Caki2 (cell line): ENCODE measurements at regions not wholly inside any gene's neighbourhood (a gene's known extent, or its start where the extent isn't known, plus 50 kb on each side); places are given as distances from the start of the nearest gene placed in this dataset.
A peak's percentile ranks its signal among the peaks of the same experiment; 100 is the strongest.
"Not testable (repeated sequence)": the region's sequence is repeated elsewhere in the genome, so short reads cannot be mapped to it uniquely, and the experiment has no call there.

Experiments used
- DNase-seq: peaks from one replicate; pipeline ENCODE4 v3.0.0-alpha.2; 2015; ENCODE audit warnings: low read depth
- in situ Hi-C: cut with HindIII; loops from 2 replicates; pipeline ENCODE4 v1.10.0; 2016; ENCODE audit warnings: low sequenced_read_pairs, low pct_unique_long_range_greater_than_20kb, mixed read lengths

DNA sequence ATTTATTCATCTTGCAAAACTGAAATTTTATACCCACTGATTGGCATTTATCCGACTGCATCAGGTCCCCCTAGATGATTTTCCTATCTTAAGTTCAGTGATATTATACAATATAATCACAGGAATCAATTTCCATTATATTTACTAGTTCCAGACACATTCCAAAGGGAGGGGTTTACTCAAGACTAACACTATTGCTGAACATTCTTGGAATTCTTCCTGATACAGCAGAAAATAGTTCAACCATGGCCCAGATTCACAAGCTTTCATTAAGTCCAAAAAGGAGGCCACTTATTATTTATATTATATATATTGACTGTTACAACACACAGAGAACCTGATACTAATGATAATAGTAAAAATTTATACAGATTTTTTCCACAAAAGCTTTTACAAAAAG, 2353.6 kb downstream of the PCDH7 start:
- no peak for DNase-seq
- in situ Hi-C loops, result no loop called here

DNA sequence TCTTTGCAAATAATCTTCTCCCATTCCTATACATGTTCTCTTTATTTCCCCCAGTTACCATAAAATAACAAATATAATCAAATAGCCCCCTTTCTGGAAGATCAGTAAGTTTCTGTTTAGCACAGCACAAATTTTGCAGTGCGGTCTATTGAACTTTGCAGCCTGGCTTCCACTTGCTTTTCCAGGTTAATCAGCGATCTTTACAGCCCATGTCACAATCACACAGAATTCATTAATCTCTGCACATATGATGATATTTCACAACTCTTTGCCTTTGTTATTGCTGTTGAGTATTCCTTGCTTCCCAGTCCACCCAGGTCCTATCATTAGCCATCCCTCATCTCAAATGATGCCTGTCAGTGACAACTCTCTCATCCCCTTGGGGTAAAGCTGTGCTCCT, 2358.0 kb downstream of the PCDH7 start:
- DNase-seq, result no peak
- in situ Hi-C loops, result no loop called here

DNA sequence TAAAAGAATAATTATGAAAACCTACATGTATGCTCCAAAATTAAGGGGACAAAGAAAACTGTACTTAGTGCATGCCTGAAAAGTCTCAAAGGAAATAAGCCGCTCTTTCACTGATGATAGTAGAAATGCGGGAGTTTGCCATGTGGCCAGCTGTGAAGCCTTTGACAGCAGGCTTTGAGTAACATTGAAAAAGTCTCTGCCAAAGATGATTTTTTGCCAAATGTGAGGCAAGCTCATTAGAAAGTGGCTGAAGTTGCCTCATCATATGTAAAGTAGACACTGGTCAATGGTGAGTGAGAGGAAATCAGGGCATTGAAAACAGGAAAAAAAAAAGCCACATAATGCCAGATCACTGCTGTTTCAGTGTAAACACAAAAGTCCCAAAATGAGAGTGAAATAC, 2360.1 kb downstream of the PCDH7 start:
- no peak for DNase-seq
- in situ Hi-C loops, result no loop called here

DNA sequence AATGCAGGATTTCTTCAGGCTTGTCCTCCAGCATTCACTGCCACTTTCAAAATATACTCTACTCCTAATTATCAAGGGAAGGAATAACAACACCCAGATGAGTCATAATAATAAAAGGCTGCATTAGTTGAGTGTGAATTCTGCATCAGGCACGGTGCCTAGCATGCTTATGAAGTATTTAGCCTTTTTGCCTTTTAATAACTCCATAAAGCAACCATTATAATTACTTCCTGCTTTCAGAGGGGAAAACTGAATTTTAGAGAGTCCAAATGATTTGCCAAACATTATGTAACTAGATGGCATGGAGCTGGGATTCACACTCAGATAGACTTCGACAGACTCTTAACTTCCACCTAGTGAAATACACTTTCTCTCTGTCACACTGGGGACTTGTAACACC, 2365.5 kb downstream of the PCDH7 start:
- DNase-seq, result no peak
- in situ Hi-C loops, result no loop called here

DNA sequence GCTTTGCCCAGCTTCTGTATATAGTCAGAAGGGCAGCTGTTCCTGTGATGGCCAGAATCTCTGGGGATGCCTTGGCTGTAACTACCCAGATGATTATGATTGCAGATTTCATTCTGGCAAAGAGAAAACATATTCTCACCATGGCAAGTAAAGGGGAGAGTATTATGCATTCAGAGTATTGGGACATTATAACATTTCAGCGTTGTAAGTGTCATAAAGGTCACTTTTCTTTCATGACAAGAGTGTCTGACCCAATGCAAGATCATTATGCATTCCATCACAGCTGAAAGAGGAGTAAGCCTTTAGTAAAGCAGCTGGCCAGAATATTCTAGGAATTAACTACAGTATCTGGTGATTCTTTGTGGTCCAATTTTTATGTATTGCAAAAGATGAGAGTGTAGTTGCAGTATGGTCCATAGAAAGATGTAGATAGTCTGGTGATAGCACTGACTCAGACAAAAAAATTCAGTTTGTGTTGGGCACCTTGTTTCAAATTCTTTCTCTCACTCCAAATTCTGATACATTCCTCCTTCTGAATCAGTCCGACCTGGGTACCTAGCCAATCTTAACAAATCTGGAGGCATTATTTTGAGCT, 2366.3 kb downstream of the PCDH7 start:
- no peak for DNase-seq
- in situ Hi-C loops, result no loop called here

DNA sequence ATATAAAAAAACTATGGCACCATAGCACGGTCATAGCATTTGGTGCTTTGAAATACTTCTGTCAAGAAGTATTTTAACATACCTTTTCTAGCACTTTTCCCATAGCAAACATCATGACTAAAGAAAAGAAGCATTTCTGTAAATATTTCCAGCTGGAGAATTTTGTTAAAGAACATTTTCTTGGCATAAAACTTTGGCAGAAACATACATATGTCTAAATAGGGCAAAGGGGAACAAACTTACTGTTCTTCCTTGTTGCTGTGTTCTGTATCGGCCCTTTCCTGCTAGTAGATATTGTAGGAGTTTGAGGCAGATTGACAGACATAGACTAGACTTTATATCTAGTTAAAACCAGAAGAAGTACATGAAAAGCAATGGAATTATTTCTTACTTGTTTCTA, 2368.5 kb downstream of the PCDH7 start:
- DNase-seq, result no peak
- in situ Hi-C loops, result no loop called here

DNA sequence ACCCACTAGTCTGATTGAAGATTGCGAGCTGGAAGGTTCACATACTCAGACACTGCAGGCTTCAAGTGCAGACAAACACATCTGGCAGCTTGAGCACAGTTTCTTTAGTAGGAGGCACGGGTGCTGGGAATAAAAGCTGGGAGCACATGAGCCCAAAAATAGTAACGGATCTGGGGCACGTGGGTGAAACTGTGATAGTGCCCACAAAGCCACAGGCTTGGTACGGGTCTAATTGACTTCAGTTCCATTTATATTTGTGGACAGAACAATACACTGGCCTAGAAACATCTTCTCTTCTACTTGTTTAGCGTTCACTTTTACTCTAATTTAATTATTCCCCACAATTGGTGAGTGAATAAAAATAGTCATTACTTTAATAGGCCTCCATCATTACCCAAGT, 2370.7 kb downstream of the PCDH7 start:
- no peak for DNase-seq
- in situ Hi-C loops, result no loop called here

DNA sequence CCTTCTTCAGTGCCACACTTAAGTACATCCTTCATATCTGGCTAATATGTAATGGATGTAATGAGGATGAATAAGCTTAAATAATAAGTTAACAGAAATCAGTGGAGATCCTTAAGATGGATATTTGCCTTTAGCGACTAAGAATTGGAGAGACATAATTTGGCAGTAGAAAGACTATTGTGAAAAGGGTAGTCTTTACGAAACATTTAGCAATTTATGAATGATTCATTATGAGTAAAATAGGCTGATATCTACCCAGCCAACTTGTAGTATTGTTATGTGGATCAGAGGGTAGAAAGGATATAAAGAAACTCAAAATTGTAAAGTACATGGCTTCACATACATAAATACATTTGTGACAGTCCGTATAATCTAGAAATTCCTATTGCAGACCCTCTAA, 2371.8 kb downstream of the PCDH7 start:
- no peak for DNase-seq
- in situ Hi-C loops, result no loop called here

DNA sequence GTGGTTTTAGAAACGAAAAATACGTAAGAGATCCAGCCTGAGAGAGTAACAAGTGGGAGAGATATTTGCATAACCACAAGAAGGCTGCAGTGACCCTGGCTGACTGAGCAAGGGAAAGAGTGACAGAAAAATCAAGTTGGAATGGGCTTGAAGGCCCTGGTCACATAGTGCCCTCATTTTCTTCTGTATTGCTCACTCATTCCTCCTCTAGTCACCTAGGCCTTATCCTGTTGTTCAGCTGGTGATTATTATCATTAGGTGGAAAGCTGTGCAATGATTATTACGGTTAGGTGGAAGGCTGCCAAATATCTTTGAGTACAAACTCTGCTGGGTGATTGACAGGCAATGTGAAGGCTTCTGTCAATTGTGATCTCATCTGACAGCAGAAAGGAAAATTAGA, 2384.1 kb downstream of the PCDH7 start:
- no peak for DNase-seq
- in situ Hi-C loops, result no loop called here

DNA sequence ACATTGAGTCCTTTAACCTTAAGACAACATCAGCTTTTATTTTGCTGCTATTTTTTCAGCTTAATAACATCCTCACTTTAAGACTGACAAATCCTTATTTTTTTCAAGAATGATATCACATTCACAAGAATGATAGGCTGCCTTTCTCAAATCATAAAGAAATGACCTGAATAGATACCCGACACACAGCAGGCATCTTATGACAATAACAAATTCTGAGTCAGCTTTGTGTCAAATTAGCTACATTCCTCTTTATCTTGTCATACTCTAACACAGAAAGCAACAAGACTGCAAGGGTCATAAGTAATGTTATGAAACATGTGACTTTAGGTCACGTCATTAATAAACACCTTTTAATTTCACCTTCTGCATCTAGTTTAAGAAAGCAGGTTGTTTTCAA, 2387.6 kb downstream of the PCDH7 start:
- in situ Hi-C loops, result no loop called here
- no peak for DNase-seq

DNA sequence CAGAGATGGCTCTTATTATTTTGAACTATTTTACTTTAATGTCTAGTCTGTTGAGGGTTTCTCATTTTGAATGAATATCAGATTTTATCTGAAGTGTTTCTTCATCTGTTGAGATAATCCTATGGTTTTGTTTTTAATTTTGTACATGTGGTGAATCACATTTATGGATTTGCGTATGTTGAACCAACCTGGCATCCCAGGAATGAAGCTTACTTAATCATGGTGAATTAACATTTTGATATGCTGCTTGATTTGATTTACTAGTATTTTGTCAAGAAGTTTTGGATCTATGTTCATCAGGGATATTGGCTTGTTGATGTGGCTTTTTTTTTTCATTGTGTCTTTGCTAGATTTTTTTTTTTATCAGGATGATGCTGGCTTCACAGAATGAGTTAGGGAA, 2390.9 kb downstream of the PCDH7 start:
- in situ Hi-C loops, result no loop called here
- no peak for DNase-seq

DNA sequence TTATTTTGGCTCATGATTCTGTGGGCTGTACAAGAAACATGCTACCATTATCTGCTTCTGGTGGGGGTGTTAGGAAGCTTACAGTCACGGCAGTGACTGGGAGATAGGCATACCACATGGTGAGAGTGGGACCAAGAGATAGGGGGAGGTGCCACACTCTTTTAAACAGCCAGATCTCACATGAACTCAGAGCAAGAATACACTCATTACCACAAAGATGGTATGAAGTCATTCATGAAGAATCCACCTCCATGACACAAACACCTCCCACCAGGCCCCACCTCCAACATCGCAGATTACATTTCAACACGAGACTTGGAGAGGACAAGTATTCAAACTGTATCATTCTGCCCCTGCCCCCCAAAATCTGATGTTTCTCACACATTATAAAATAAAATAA, 2396.7 kb downstream of the PCDH7 start:
- DNase-seq, result no peak
- in situ Hi-C loops, result no loop called here

DNA sequence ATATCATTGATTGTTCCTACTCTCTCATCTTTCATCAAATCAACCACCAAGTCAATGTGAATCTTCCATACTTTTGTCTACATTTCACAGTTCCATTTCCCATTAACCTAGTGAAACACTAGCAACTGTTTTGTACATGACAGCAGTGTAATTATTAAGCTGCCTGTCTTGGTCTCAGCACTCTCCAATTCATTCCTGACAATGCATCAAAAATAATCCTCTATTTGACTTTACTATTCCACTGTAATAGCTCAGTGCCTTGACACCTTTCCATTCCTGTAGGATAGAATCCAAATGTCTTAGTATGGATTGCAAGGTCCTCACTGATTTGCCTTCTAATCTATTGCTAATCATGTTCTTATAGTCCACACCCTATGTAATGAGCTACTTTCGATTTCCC, 2405.8 kb downstream of the PCDH7 start:
- no peak for DNase-seq
- in situ Hi-C loops, result no loop called here

DNA sequence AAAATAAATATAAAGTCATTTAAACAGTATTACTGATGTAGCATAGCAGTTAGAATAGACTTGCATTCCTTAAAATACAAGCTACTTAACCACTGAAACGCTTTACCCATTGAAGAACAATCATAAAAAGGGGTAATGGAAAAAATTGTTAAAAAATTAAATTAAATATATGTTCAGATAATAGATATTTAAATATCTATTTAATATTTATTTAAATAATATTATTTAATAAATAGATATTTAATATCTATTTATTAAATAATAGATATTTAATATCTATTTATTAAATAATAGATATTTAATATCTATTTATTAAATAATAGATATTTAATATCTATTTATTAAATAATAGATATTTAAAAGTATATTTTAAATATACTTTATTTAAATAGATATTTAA, 2410.5 kb downstream of the PCDH7 start:
- DNase-seq, in situ Hi-C loops: not testable (repeated sequence)

DNA sequence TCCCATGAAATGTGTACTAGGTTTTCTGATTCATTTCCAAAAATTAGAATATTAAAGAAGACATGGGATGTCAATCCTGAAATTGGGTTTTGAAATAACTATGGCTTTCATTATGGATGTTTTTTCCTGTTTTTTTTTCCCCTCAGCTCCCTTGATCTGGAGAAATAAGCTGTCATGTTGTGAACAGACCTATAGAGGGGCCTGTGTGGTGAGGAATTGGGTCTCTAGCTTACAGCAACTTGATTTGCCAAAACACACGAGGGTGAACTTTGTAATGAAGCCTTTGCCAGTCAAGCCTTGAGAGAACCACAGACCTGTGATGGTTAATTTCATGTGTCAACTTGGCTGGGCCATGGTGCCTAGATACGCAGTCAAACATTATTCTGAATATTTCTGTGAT, 2413.6 kb downstream of the PCDH7 start:
- DNase-seq, result no peak
- in situ Hi-C loops, result no loop called here

DNA sequence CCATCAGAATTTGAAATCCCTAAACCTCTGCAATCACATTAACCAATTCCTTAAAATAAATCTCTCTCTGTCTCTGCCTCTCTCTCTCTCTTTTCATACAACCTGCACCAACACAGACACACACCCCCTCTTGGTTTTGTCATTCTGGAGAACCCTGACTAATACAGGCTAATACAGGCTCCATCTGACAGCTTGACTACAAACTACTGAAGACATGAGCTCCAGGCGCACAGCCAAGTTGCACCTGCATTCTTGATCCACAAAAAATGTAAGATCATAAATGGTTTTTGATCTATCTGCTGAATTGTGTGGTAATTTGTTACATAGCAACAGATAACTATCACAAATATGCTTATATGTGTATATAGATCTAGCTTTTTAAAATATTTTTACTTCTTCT, 2414.2 kb downstream of the PCDH7 start:
- no peak for DNase-seq
- in situ Hi-C loops, result no loop called here

DNA sequence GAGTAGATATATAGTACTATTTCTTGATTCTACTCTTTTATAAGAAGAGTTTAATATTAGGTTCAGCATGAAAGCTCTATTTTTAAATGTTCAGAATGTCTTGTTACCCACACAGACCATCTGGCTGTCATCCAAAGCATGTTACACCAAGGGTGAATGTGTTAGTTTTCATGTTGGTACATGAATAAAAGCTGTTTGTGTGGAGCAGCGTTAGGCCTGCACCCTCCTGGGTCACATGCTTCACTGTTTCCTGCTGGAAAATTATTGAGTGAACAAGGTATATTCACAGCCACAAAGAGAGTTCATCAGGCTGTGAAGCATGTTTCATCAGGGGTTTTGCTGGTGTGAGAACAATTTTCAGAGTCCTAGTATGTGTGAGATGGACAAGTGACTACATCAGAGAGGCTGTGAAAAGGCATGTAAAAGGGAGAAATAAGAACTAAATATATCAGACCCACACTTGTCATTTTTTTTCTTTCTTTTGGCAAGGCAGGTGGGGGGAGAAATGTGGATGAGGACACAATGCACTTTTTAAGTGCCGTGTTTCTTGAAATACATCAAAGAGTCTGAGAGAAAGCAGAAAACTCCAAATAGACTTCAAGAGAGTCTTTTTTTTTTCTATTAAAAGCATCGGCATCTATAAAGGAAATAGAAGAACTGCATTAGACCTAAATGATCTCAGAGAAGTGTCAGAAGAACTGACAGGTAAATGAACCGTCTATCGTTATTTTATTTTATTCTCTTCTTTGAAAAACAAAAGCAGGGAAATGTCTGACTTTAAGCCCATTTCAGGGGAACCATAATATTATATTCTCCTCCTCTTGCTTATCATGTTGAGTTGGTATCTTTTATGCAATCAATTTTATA, 2429.7 kb downstream of the PCDH7 start:
- DNase-seq, result no peak
- in situ Hi-C loops, result no loop called here

DNA sequence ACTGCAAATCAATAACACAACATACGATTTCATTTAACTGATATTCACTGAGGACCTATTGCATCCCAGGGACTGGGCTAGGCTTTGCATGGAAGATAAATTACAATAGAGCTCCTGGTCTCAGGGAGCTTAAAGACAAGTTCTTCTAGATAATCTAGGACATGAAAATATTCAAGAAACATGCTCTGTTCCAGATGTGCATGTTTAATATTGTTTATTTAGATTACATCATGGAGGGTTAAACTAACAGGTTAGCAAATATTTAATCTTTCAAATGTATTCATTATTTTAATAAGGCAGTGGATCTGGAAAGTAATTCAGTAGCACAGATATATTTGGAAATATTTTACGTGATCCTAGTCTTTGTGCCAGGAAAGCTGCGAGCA, 2430.3 kb downstream of the PCDH7 start:
- in situ Hi-C loops, result no loop called here
- DNase-seq, result no peak

DNA sequence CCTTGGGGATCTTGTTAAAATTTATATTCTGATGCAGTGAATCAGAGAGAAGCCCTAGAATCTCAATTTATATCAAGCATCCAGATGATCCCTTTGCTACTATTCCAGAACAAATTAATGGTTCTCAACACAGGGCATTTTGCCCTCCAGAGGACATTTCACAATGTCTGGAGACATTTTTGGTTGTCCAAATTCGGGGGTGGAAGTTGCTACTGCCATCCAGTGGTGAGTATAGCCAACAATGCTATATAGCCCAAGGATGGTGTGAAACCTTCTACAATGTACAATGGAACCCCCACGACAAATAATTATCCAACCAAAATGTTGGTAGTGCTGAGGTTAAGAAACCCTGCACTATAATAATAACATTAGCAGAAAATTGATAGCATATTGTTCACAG, 2440.0 kb downstream of the PCDH7 start:
- peak; percentile 2 for DNase-seq
- in situ Hi-C loops, result no loop called here

DNA sequence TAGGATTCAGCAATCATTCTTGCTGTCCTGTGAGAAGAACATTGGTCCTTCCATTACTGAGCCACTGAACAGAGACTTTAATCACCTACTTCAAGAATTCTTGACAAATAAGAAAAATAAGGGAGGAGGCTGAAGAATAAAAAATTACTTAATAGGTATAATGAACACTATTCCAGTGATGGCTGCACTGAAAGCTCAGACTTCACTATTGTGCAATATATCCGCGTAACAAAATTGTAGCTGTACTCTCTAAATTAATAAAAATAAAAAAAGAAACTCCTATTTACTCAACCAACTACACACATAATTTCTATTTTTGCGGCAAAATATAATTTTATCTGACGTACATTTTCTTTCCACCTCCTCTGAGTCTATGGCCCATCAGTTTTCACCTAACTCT, 2441.0 kb downstream of the PCDH7 start:
- in situ Hi-C loops, result no loop called here
- DNase-seq, result no peak
